NCI-H146 treated with DMSO at 0.1 percent for 48 hours (cell line): ENCODE measurements at regions not wholly inside any gene's neighbourhood (a gene's known extent, or its start where the extent isn't known, plus 50 kb on each side); places are given as distances from the start of the nearest gene placed in this dataset.
A peak's percentile ranks its signal among the peaks of the same experiment; 100 is the strongest.
"Not testable (repeated sequence)": the region's sequence is repeated elsewhere in the genome, so short reads cannot be mapped to it uniquely, and the experiment has no call there.

Experiments
- DNase-seq: peaks from one replicate; lab custom pipeline; 2025; ENCODE audit not compliant: unreplicated experiment; lab: John Stamatoyannopoulos, UW

- DNase-seq: no peak
Observed at GRCh38 chr2:49342156-49342555, 187.8 kb upstream of the FSHR start.

- DNase-seq: peak; percentile 49
Observed at GRCh38 chr2:49335546-49335945, 181.2 kb upstream of the FSHR start.

GRCh38 chr2:49332415-49332814 is 178.1 kb upstream of the FSHR start:
- no peak for DNase-seq

GRCh38 chr2:49318531-49318930 is 164.2 kb upstream of the FSHR start:
- DNase-seq: no peak

GRCh38 chr2:49309461-49309860 is 155.1 kb upstream of the FSHR start:
- no peak for DNase-seq

GRCh38 chr2:49306925-49307324 is 152.6 kb upstream of the FSHR start:
- peak; percentile 80 for DNase-seq

GRCh38 chr2:49298693-49299092 is 144.4 kb upstream of the FSHR start:
- DNase-seq: not testable (repeated sequence)

GRCh38 chr2:49298230-49298629 is 143.9 kb upstream of the FSHR start:
- no peak for DNase-seq

- DNase-seq: peak; percentile 11
Observed at GRCh38 chr2:49296107-49296867, 142.0 kb upstream of the FSHR start.

- DNase-seq: no peak
Observed at GRCh38 chr2:49294225-49294624, 139.9 kb upstream of the FSHR start.

GRCh38 chr2:49291619-49292018 is 137.3 kb upstream of the FSHR start:
- no peak for DNase-seq

- no peak for DNase-seq
Observed at GRCh38 chr2:49289711-49290110, 135.4 kb upstream of the FSHR start.

GRCh38 chr2:49288902-49289700 is 134.8 kb upstream of the FSHR start:
- DNase-seq: no peak

GRCh38 chr2:49288113-49288705 is 133.9 kb upstream of the FSHR start:
- DNase-seq: no peak

- no peak for DNase-seq
Observed at GRCh38 chr2:49286726-49287125, 132.4 kb upstream of the FSHR start.

- no peak for DNase-seq
Observed at GRCh38 chr2:49286045-49286444, 131.7 kb upstream of the FSHR start.

- no peak for DNase-seq
Observed at GRCh38 chr2:49278561-49278960, 124.2 kb upstream of the FSHR start.

- DNase-seq: no peak
Observed at GRCh38 chr2:49278141-49278540, 123.8 kb upstream of the FSHR start.

- no peak for DNase-seq
Observed at GRCh38 chr2:49271060-49271606, 116.8 kb upstream of the FSHR start.

GRCh38 chr2:49270091-49270490 is 115.8 kb upstream of the FSHR start:
- no peak for DNase-seq

GRCh38 chr2:49265471-49265870 is 111.2 kb upstream of the FSHR start:
- DNase-seq: no peak
